SK-N-MC (cell line): ENCODE measurements at regions not wholly inside any gene's neighbourhood (a gene's known extent, or its start where the extent isn't known, plus 50 kb on each side); places are given as distances from the start of the nearest gene placed in this dataset.

Experiments used
- EZH2 ChIP-seq: fragments of 200-600 bp; sonication (generic); IDR thresholded peaks from one replicate; pipeline ENCODE4 v1.6.1; 2017; ENCODE audit warnings: antibody characterized with exemption
- POLR2AphosphoS5 ChIP-seq: IDR thresholded peaks from 2 replicates; pipeline ENCODE4 v1.6.1; 2012; ENCODE audit warnings: mild to moderate bottlenecking, low read depth, low read length, borderline replicate concordance

DNA sequence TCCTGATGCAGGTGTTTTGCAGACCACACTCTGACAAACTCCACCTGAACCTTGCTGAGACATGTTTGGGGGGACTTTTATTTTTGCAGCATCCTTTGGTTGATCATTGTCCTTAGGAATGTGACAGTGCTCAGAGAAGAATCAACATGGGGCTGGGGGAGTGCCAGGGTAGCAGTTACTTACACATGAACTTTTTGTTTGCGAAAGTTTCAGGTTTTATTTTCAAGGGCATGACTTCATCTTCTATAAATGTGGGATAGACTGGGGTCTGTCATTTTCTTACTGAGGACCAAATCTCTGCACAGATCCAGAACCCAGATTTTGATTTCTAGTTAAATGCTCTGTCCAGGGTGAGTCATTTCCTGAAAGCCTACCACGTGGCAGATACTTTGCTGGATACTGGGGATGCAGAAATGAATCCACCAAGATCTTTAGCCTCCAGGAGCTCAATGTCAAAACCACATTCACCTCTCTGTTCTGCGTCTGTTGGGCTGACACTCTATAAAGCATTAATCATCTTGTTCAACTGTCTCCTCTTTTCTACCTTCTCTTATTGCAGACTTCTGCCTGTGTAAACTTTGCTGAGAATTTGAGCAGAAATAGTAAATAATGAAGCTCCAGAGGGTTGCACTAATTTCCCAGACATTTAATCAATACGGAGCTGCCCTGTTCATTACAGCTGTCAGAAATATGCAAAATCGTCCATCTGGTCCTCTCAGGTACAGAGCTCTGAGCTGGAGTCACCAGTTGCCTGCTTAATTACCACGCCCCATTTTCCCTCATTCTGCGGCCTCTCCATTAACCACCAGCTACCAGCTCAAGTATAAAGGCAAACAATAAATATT is 387.9 kb downstream of the MIAT start:
- TF ChIP-seq POLR2AphosphoS5 (no peak), EZH2 (no peak)
